ENCODE measurements at regions not wholly inside any gene's neighbourhood (a gene's known extent, or its start where the extent isn't known, plus 50 kb on each side); places are given as distances from the start of the nearest gene placed in this dataset.

- no peak for TF ChIP-seq ZFX (IDR thresholded peaks at IDR 0.05; ENCODE audit: borderline replicate concordance)
- no peak for TF ChIP-seq CTCF (IDR thresholded peaks at IDR 0.05)
Observed at GRCh38 chr18:64337018-64337417, 188.1 kb upstream of the LINC00305 start.

All from 22Rv1 (cell line).